HG03066 (cell line): ENCODE measurements at regions not wholly inside any gene's neighbourhood (a gene's known extent, or its start where the extent isn't known, plus 50 kb on each side); places are given as distances from the start of the nearest gene placed in this dataset.
"Not testable (repeated sequence)": the region's sequence is repeated elsewhere in the genome, so short reads cannot be mapped to it uniquely, and the experiment has no call there.

Experiments used
- ATAC-seq: cut with Tn5 transposase; IDR thresholded peaks from one replicate; pipeline ENCODE4 v1.9.1; 2021; ENCODE audit warnings: low read depth; ENCODE audit not compliant: unreplicated experiment

GRCh38 chr13:73661687-73662425 lies 472.3 kb downstream of the KLF12 start:
- no peak for ATAC-seq

GRCh38 chr13:73661066-73661465 lies 473.1 kb downstream of the KLF12 start:
- ATAC-seq, result no peak

- ATAC-seq, result no peak
These were observed 475.6 kb downstream of the KLF12 start for GRCh38 chr13:73658639-73659038.

- no peak for ATAC-seq
These were observed 476.2 kb downstream of the KLF12 start for GRCh38 chr13:73657821-73658540.

GRCh38 chr13:73656863-73657262 lies 477.3 kb downstream of the KLF12 start:
- ATAC-seq, result no peak

GRCh38 chr13:73653688-73654087 lies 480.5 kb downstream of the KLF12 start:
- ATAC-seq, result no peak

GRCh38 chr13:73647417-73647816 lies 486.8 kb downstream of the KLF12 start:
- no peak for ATAC-seq

GRCh38 chr13:73640476-73641179 lies 493.6 kb downstream of the KLF12 start:
- ATAC-seq, result not testable (repeated sequence)

GRCh38 chr13:73635166-73635787 lies 498.9 kb downstream of the KLF12 start:
- no peak for ATAC-seq

- no peak for ATAC-seq
These were observed 500.3 kb downstream of the KLF12 start for GRCh38 chr13:73633817-73634460.

GRCh38 chr13:73631411-73631810 lies 502.8 kb downstream of the KLF12 start:
- no peak for ATAC-seq

GRCh38 chr13:73625562-73626339 lies 508.5 kb downstream of the KLF12 start:
- ATAC-seq, result no peak

GRCh38 chr13:73623281-73623680 lies 510.9 kb downstream of the KLF12 start:
- no peak for ATAC-seq

- ATAC-seq, result no peak
These were observed 511.8 kb downstream of the KLF12 start for GRCh38 chr13:73622381-73622780.

- no peak for ATAC-seq
These were observed 515.8 kb downstream of the KLF12 start for GRCh38 chr13:73618275-73618865.

GRCh38 chr13:73616861-73617260 lies 517.3 kb downstream of the KLF12 start:
- no peak for ATAC-seq

GRCh38 chr13:73610799-73611592 lies 523.2 kb downstream of the KLF12 start:
- ATAC-seq, result no peak

GRCh38 chr13:73608711-73609485 lies 525.3 kb downstream of the KLF12 start:
- no peak for ATAC-seq
